ENCODE measurements at regions not wholly inside any gene's neighbourhood (a gene's known extent, or its start where the extent isn't known, plus 50 kb on each side); places are given as distances from the start of the nearest gene placed in this dataset.
"Not testable (repeated sequence)": the region's sequence is repeated elsewhere in the genome, so short reads cannot be mapped to it uniquely, and the experiment has no call there.

- no peak for ATAC-seq
Observed at GRCh38 chr9:110021891-110022290, 186.1 kb downstream of the C9orf152 start.

GRCh38 chr9:110023221-110023620, 184.7 kb downstream of the C9orf152 start:
- not testable (repeated sequence) for ATAC-seq

More at GRCh38 chr9:110021891-110022290, 186.1 kb downstream of the C9orf152 start:
- TF ChIP-seq CSDC2 (CRISPR knock-in tag; IDR thresholded peaks at IDR 0.05), result no peak
- no peak for TF ChIP-seq TOX (CRISPR knock-in tag; IDR thresholded peaks at IDR 0.05; ENCODE audit: borderline replicate concordance)
- no peak for TF ChIP-seq ZNF565 (CRISPR knock-in tag; conservative IDR thresholded peaks at IDR 0.05; ENCODE audit: low read depth)
- TF ChIP-seq OSR1 (CRISPR knock-in tag; IDR thresholded peaks at IDR 0.05), result no peak

- ATAC-seq, result no peak
- TF ChIP-seq ZFP30 (CRISPR knock-in tag; IDR thresholded peaks at IDR 0.05) (no peak), ZNF565 (CRISPR knock-in tag; conservative IDR thresholded peaks at IDR 0.05; ENCODE audit: low read depth) (no peak), OSR1 (CRISPR knock-in tag; IDR thresholded peaks at IDR 0.05) (no peak), TCF4 (CRISPR knock-in tag; IDR thresholded peaks at IDR 0.05; ENCODE audit: borderline replicate concordance) (no peak), ZNF8 (CRISPR knock-in tag; IDR thresholded peaks at IDR 0.05) (no peak), POU6F1 (CRISPR knock-in tag; IDR thresholded peaks at IDR 0.05; ENCODE audit: borderline replicate concordance, low read depth) (no peak), ZFP3 (CRISPR knock-in tag; IDR thresholded peaks at IDR 0.05) (no peak), TSHZ2 (CRISPR knock-in tag; IDR thresholded peaks at IDR 0.05) (no peak), ARNTL (CRISPR knock-in tag; IDR thresholded peaks at IDR 0.05; ENCODE audit: borderline replicate concordance, low read depth) (no peak), PATZ1 (CRISPR knock-in tag; IDR thresholded peaks at IDR 0.05; ENCODE audit: borderline replicate concordance) (no peak)
Observed at GRCh38 chr9:110025551-110026170, 182.3 kb downstream of the C9orf152 start.

GRCh38 chr9:110027671-110028081, 180.3 kb downstream of the C9orf152 start:
- no peak for TF ChIP-seq TOX (CRISPR knock-in tag; IDR thresholded peaks at IDR 0.05; ENCODE audit: borderline replicate concordance)
- TF ChIP-seq ISL1 (CRISPR knock-in tag; IDR thresholded peaks at IDR 0.05), result no peak
- no peak for TF ChIP-seq ARNTL (CRISPR knock-in tag; IDR thresholded peaks at IDR 0.05; ENCODE audit: borderline replicate concordance, low read depth)
- TF ChIP-seq POU6F1 (CRISPR knock-in tag; IDR thresholded peaks at IDR 0.05; ENCODE audit: borderline replicate concordance, low read depth), result no peak
- no peak for TF ChIP-seq ZC3H10 (CRISPR knock-in tag; IDR thresholded peaks at IDR 0.05)
- no peak for TF ChIP-seq ZNF565 (CRISPR knock-in tag; conservative IDR thresholded peaks at IDR 0.05; ENCODE audit: low read depth)
- TF ChIP-seq CSRNP3 (CRISPR knock-in tag; IDR thresholded peaks at IDR 0.05), result no peak
- TF ChIP-seq ZFP30 (CRISPR knock-in tag; IDR thresholded peaks at IDR 0.05), result no peak
- ATAC-seq, result no peak; the same call in 2 of the 3 replicates
